ENCODE measurements at regions not wholly inside any gene's neighbourhood (a gene's known extent, or its start where the extent isn't known, plus 50 kb on each side); places are given as distances from the start of the nearest gene placed in this dataset.
"Not testable (repeated sequence)": the region's sequence is repeated elsewhere in the genome, so short reads cannot be mapped to it uniquely, and the experiment has no call there.

DNA sequence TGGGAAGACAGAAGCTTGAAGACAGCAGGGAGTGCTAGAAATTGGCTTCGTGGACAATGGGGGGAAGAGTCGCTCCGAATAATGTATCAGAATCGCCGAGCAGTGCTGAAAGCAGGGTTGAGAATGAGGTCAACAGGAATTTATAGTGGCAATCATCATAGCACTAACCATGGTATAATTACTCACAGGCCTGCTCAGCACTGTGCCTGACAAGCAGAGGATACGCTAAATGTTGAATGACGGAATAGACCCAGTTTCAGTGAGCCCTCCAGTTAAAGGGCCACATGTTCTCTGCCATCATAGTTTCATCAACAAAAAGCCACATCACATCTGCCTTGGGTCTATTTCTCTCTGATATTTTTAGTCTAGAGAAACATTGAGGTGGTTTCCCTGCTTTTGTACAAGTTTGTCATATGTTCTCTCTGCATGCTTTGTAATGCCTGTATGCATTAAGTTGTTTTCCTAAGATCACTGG is 130.3 kb upstream of the EGLN3 start:
- H3K27me3 Mint-ChIP-seq, result no peaks in the 10 kb centered on the region
- no peaks in the 10 kb centered on the region for H3K36me3 Mint-ChIP-seq (ENCODE audit: low read depth)
- ATAC-seq (ENCODE audit: poor library complexity), result no peak
- ChIA-PET POLR2A (no interaction called here), CTCF (no interaction called here)
- H3K4me3 Mint-ChIP-seq, result no peak overlapping the region
- Histone ChIP-seq H3K27me3 (ENCODE audit: control insufficient read depth in 1 of 2, insufficient read depth in 2 of 2, low read length in 2 of 2) (no peaks in the 10 kb centered on the region), H3K27ac (ENCODE audit: low read depth in 1 of 2, low read length in 2 of 2) (no peak overlapping the region), H3K9me3 (ENCODE audit: control insufficient read depth in 1 of 2, insufficient read depth in 1 of 2, low read length in 2 of 2) (no peaks in the 10 kb centered on the region), H3K36me3 (ENCODE audit: insufficient read depth, low read length) (no peaks in the 10 kb centered on the region), H3K4me1 (ENCODE audit: insufficient read depth, low read length) (no peaks in the 10 kb centered on the region), H3K4me3 (ENCODE audit: low read length) (no peak overlapping the region)
- no peak for DNase-seq
- no peak overlapping the region for H3K27ac Mint-ChIP-seq
- H3K4me1 Mint-ChIP-seq (ENCODE audit: low read depth), result no peaks in the 10 kb centered on the region
- intact Hi-C loops (cut with DNase I, micrococcal nuclease), result no loop called here
- H3K9me3 Mint-ChIP-seq, result no peaks in the 10 kb centered on the region
- TF ChIP-seq, protein P1, sequence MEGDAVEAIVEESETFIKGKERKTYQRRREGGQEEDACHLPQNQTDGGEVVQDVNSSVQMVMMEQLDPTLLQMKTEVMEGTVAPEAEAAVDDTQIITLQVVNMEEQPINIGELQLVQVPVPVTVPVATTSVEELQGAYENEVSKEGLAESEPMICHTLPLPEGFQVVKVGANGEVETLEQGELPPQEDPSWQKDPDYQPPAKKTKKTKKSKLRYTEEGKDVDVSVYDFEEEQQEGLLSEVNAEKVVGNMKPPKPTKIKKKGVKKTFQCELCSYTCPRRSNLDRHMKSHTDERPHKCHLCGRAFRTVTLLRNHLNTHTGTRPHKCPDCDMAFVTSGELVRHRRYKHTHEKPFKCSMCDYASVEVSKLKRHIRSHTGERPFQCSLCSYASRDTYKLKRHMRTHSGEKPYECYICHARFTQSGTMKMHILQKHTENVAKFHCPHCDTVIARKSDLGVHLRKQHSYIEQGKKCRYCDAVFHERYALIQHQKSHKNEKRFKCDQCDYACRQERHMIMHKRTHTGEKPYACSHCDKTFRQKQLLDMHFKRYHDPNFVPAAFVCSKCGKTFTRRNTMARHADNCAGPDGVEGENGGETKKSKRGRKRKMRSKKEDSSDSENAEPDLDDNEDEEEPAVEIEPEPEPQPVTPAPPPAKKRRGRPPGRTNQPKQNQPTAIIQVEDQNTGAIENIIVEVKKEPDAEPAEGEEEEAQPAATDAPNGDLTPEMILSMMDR (IDR thresholded peaks at IDR 0.05), result no peak

DNA sequence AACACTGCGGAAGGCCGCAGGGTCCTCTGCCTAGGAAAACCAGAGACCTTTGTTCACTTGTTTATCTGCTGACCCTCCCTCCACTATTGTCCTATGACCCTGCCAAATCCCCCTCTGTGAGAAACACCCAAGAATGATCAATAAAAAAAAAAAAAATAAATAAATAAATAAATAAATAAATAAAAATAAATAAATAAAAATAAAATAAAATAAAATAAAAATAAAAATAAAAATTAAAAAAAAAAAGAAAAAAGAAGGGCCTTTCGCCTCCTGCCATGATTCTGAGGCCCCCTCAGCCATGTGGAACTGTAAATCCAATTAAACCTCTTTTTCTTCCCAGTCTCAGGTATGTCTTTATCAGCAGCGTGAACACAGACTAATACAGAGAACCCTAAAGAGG is 128.8 kb upstream of the EGLN3 start:
- H3K27me3 ChIP-seq (ENCODE audit: control insufficient read depth in 1 of 2, insufficient read depth in 2 of 2, low read length in 2 of 2); H3K4me3 Mint-ChIP-seq; intact Hi-C loops (cut with DNase I, micrococcal nuclease); H3K4me1 Mint-ChIP-seq (ENCODE audit: low read depth); DNase-seq; CTCF ChIA-PET; H3K9me3 Mint-ChIP-seq; H3K27ac ChIP-seq (ENCODE audit: low read depth in 1 of 2, low read length in 2 of 2); H3K9me3 ChIP-seq (ENCODE audit: control insufficient read depth in 1 of 2, insufficient read depth in 1 of 2, low read length in 2 of 2); H3K27me3 Mint-ChIP-seq; ATAC-seq (ENCODE audit: poor library complexity); H3K4me3 ChIP-seq (ENCODE audit: low read length); H3K4me1 ChIP-seq (ENCODE audit: insufficient read depth, low read length); H3K27ac Mint-ChIP-seq; H3K36me3 Mint-ChIP-seq (ENCODE audit: low read depth); H3K36me3 ChIP-seq (ENCODE audit: insufficient read depth, low read length); POLR2A ChIA-PET: not testable (repeated sequence)

DNA sequence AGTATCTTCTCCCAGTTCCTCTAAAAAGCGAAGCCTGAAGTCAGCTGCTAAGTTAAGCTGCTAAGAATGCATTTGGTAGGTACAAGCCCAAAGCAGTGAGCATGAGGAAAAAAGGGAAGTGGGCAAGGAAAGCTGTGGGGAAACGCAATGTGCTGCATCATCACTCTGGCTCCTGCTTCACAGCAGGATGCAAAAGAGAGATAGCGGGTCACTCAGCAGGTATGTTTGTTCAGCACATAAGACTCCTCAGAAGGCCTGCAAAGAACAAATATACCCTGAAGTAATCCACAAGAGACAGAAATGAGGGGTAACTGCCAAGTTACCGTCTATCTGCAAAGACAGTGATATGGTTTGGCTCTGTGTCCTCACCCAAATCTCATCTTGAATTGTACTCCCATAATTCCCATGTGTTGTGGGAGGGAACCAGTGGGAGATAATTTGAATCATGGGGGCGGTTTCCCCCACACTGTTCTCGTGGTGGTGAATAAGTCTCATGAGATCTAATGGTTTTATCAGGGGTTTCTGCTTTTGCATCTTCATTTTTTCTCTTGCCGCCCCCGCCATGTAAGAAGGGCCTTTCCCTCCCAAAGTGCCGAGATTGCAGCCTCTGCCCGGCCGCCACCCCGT is 127.4 kb upstream of the EGLN3 start:
- ChIA-PET CTCF (no interaction called here), POLR2A (no interaction called here)
- Mint-ChIP-seq H3K4me1 (ENCODE audit: low read depth) (no peaks in the 10 kb centered on the region), H3K36me3 (ENCODE audit: low read depth) (no peaks in the 10 kb centered on the region), H3K9me3 (no peaks in the 10 kb centered on the region), H3K4me3 (no peak overlapping the region), H3K27ac (no peak overlapping the region), H3K27me3 (no peaks in the 10 kb centered on the region)
- TF ChIP-seq, protein P1 (IDR thresholded peaks at IDR 0.05), result no peak
- Histone ChIP-seq H3K27ac (ENCODE audit: low read depth in 1 of 2, low read length in 2 of 2) (no peak overlapping the region), H3K9me3 (ENCODE audit: control insufficient read depth in 1 of 2, insufficient read depth in 1 of 2, low read length in 2 of 2) (no peaks in the 10 kb centered on the region), H3K4me3 (ENCODE audit: low read length) (no peak overlapping the region), H3K36me3 (ENCODE audit: insufficient read depth, low read length) (no peaks in the 10 kb centered on the region), H3K27me3 (ENCODE audit: control insufficient read depth in 1 of 2, insufficient read depth in 2 of 2, low read length in 2 of 2) (no peaks in the 10 kb centered on the region), H3K4me1 (ENCODE audit: insufficient read depth, low read length) (no peaks in the 10 kb centered on the region)
- intact Hi-C loops (cut with DNase I, micrococcal nuclease), result no loop called here
- DNase-seq, result peak in 2 of 14 experiments; percentile 28 to 39
- no peak for ATAC-seq (ENCODE audit: poor library complexity)

DNA sequence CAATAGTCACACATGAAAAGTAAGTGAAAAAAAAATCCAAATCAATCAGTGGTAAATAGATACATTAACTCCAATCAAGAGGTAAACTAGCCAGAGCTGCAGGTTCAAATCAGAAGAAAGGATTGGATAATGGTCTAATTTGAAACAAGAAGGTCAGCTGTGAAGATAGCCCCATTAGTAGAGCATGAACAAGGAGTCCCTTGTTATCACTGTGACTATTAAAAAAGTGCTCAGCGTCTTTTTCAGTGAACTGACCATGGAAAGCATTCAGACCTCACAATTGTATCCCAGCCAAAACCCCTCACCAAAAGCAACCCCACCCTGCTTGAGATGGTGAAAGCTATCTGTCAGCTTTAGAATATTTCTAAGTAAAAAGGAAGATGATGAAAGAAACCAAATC is 125.0 kb upstream of the EGLN3 start:
- Histone ChIP-seq H3K27me3 (ENCODE audit: control insufficient read depth in 1 of 2, insufficient read depth in 2 of 2, low read length in 2 of 2) (no peaks in the 10 kb centered on the region), H3K27ac (ENCODE audit: low read depth in 1 of 2, low read length in 2 of 2) (no peak overlapping the region), H3K4me3 (ENCODE audit: low read length) (no peak overlapping the region), H3K4me1 (ENCODE audit: insufficient read depth, low read length) (no peaks in the 10 kb centered on the region), H3K9me3 (ENCODE audit: control insufficient read depth in 1 of 2, insufficient read depth in 1 of 2, low read length in 2 of 2) (no peaks in the 10 kb centered on the region), H3K36me3 (ENCODE audit: insufficient read depth, low read length) (no peaks in the 10 kb centered on the region)
- Mint-ChIP-seq H3K27me3 (no peaks in the 10 kb centered on the region), H3K4me3 (no peak overlapping the region), H3K4me1 (ENCODE audit: low read depth) (no peaks in the 10 kb centered on the region), H3K27ac (no peak overlapping the region), H3K36me3 (ENCODE audit: low read depth) (no peaks in the 10 kb centered on the region), H3K9me3 (peaks cover 2% of the 10 kb centered on the region)
- DNase-seq, result no peak
- POLR2A ChIA-PET, result no interaction called here
- TF ChIP-seq, protein P1 (IDR thresholded peaks at IDR 0.05), result no peak
- intact Hi-C loops (cut with DNase I, micrococcal nuclease), result no loop called here
- no peak for ATAC-seq (ENCODE audit: poor library complexity)
- CTCF ChIA-PET, result no interaction called here
